Stimulated activated CD4-positive, alpha-beta T cell treated with anti-CD3 and anti-CD28 coated beads, Interleukin-1b, Interleukin-23, amount 100 ng/mL, for 48 hours (primary cell): ENCODE measurements at regions not wholly inside any gene's neighbourhood (a gene's known extent, or its start where the extent isn't known, plus 50 kb on each side); places are given as distances from the start of the nearest gene placed in this dataset.

ENCODE experiments used
- DNase-seq: peaks from one replicate; pipeline ENCODE4 v3.0.0-alpha.2; 2020

DNA sequence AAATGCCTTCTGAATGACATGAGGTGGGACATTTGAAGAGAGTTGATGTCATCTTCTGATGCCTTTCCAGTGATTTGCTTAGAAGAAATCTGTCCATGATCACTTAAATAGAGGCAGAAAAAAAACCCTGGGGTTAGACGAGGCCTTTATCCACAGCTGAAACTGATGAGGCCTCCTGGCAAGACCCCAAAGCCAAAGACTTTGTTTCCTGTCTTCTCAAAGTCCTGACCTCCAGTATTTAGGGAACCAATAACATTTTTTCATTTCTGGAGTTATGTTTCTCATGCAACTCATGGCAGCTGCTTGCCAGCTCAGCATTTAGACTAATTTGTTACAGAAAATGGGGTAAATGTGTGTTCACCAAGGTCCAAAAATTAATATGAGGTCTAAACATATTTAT, 248.0 kb upstream of the PRDM1 start:
- DNase-seq: no peak

DNA sequence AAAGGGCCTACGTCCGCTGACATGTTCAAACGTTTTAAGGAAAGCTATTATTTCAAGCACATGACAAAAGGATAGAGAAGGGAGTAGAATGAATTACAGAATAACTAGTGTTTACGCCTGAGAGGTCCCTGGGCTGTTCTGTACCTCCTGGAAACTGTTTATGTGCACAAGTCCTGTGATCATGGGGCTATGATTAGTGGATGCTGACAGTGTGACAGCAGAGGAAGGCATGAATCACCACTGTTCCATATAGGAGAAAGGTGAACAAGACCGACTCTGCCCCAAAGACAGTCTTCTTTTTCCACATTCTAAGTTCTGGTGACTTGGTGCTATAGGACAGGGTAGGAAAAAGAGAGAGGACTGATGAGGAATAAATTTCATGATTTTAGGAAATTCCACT, 249.2 kb upstream of the PRDM1 start:
- no peak for DNase-seq

DNA sequence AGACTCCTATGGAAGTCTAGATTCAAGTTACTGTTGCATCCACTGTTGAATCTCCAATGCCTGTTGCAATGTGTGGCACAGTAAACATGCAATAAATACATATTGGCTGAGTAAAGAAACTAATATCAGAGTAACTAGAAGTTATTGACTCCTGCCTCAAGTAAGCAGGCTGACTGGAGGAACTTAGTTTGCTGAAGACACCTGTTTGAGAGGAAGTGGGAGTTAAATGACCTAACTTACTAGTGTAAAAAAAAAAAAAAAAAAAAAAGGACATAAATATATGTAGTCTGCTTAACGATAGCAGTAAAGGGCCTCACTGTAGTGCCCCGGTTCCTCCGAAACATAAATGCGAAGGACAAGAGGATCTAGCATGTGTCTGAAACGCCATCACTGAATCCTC, 249.8 kb upstream of the PRDM1 start:
- DNase-seq: no peak

DNA sequence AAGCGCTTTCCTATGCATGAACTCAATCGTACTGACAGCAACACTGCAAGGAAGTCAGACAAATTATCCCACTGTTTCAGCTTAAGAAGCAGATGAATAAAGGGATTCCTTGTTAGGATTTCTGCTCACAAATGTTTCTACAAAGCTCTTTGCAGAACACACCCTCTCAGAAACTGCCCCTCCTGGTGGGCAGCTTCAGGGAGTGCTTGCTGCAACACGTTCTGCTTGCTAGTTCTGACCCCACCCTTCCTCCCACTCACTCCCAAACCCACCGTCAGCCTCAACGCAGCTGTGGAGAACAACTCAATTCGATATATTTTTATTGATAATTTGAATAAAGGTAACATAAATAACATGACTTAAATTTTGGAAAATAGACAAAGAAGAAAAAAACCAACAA, 250.8 kb upstream of the PRDM1 start:
- no peak for DNase-seq

DNA sequence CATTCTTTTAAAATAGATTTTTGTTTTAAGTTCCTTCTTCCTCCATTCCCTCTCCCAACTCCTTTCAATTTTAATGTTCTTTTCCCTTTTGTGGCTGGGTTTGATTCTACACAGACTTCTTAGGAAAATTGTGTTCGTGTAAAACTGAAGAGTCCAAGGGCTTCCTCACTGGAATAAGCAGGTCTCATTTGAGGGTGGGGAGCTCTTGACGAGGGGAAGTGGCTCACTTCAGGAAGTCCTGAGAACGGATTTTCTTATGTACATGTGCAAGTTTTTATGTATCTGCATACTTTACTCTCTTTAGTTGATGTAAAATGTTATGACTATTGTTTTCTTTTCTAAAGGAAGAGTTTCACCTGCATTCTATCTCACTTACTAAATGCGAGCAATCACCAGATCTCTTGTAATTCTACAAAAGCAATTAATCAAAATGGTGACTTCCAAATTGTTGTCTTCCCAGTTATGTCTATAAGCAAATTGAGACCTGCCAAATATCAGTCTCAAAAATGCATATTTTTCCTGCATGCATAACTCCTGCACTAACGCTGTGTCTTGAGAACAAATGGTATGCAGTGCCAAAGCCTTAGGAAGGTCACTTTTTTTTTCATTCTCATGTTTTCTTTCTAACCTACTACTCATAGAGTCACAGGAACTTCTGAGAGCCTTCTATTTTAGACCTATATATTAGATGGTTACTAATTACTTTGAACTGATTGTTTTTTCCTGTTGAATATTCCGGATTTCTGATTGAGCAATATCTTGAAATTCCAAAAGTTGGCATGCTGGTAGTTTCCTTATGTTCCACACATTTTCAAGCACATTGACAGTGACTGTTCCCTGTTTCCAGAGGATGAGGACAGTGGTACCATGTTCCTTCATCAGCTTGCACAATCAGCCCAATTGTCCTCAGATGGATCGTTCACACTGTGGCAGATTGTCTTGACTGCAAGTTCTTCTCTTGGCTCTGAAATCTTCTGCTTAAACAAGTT, 251.9 kb upstream of the PRDM1 start:
- DNase-seq: no peak

DNA sequence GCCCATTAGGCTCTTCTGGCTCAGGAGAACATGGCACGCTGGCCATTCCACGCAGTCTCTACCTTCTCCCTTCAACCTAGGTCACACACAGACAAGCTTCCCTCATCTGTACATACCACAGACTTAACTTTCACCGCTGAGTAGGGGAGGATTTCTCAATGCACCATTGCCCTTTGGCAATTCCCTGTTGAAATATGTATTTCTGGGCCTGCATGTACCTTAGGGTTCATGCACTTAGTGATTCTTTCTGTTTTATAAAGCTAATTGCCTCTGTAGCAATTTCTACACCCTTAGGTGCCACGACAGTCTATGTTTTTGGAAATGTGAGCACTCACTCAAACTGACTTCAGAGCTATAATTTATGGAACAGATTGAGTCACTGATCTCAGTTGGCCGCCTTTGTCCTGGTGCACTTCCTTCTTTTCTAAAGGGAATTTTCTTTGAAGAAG, 253.8 kb upstream of the PRDM1 start:
- DNase-seq: no peak

DNA sequence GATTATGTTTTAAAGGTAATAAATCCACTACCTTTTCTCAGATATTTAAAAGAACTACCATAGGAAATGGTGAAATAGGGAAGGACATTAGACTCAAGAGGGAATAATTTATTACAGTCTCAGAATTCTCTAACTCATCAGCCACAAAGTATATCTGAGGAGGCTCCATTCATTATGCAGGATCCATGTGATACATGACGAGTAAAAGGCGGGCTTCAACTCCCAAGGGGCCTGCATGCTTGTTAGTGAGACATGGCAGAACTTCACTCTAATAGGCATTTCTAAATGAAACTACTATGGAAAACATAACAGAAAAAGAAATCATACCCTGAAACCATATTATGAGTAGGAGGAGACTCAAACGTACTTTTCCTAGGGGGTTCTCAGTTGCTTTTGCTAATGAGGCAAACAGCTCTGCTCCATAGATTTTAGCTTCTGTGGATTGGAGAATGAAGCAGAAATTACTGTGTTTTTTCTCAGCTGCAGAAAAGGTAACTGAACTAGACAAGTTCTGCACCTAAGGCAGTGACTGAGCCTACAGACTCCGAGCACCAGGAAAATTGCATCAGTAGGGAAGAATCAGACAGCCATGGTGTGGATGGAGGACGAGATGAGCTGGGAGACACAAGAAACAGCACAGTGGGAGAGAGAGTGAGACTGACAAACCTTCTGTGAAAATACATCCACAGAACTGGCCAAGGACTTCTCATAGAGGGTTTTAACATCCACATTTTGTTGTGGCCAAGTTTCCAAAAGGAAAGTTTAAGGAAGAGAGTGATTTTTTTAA, 254.6 kb upstream of the PRDM1 start:
- DNase-seq: no peak

DNA sequence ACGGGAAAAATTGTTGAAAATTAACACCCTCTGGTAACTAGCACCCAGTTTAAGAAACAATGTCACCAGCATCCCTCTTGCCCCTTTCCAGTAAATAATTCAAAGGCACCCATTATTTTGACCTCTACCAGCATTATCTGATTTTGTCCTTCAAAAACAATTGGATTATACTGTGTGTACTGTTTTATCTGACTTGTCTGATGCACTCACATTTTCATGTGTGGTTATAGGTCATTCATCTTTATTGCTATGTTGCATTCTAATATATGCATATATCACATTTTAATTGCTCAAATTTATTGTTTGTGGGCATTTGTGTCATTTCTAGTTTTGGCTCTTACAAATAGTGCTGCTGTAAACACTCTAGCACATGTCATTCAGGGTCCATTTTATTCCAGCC, 260.9 kb upstream of the PRDM1 start:
- no peak for DNase-seq

DNA sequence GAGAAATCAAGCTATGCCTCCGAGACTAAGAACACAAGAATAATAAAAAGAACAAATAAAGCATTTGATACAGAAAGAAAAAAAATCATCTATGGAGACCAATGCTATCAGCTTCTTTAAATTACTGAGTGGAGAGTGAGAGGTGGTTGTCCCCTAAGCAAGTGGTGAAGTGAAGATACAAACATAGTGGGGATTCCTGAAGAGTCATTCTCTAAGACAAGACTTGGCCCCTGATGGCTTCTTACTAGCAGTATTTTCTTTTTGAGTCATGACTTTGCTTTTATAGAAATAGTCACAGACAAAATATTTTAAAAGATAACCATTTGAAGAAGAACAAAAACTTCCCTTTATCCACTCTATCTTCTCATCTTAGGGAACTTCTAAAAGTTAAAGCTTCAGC, 261.4 kb upstream of the PRDM1 start:
- DNase-seq: no peak

DNA sequence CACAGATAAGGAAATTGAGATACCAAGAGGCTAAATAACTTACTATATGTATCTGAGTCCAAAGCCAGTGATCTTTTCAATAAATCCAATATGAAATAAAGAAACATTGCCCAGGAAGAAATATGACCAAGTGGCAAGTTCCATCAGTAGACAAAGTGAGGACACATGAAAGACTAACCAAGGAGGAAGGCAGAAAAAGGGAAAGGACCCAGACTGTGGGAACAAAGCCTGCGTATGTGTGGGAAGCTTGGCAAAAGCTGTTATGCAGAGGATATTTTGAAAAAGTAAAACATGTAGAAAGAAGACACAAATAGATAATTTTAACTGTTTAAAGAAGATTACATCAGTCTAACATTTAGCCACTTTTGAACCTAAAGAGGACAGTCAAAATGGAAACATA, 264.4 kb upstream of the PRDM1 start:
- DNase-seq: no peak

DNA sequence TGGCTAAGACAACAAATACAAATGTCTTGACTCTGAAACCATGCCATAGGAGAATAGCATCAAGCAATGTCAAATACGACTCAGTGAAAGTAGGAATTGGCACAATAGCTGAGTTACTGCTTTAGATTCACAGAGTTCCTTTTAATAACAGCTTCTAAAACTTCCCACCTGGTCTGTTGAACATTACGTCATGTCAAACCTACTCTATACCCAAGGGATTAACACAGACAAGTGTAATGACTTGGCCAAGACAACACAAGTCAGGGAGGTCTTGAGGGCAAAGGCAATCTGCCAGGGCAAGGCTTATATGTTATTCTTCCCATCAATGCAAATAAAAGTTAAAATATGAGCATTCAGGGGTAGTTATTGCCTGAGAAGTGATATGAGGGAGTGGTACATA, 265.1 kb upstream of the PRDM1 start:
- DNase-seq: no peak

DNA sequence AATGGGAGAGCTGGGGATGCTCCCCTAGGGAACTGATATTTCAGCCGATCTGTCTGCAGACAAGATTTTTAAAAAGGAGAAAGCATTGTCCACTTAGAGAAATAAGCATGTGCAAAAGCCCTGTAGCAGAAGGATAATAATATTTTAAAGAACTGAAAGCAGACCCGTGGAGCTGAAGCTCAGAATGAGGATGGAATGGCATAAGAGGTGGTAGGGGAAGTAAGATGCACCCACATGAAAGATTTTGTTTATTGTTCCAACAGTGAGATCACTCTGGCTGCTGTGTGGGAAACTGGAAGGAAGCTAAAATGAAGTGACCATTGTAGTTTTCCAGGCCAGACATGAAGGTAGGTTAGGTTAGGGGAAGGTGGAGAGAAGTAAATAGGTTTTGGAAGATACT, 266.4 kb upstream of the PRDM1 start:
- no peak for DNase-seq

DNA sequence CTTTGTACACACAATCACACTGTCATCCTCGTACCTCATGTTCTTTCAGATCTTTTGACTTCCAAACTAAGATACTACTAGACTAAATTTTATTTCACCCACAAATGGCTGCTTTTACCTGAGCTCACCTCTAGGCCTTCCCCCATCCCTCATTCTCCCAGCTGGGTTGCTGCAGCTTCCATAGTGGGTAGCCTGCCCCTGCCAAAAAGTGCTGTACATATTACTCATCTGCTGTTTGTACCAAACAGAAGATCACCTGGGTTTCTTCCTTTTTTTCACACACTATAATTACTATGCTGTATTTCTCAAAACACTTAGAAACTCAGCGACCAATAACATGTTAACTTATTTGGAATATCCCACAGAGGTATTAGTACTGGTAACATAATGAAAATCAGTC, 267.6 kb upstream of the PRDM1 start:
- DNase-seq: no peak

DNA sequence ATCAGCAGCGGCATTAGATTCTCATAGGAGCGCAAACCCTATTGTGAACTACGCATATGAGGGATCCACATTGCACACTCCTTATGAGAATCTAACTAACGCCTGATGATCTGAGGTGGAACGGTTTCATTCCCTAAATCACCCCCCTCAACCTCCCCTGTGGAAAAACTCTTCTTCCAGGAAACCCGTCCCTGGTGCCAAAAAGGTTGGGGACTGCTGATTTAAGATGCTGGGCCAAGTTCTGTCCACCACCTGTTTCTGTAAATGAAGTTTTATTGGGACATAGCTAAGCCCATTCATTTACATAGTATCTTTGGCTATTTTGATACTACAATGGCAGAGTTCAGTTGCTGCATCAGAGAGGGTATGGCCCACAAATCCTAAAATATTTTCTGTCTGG, 268.2 kb upstream of the PRDM1 start:
- no peak for DNase-seq

DNA sequence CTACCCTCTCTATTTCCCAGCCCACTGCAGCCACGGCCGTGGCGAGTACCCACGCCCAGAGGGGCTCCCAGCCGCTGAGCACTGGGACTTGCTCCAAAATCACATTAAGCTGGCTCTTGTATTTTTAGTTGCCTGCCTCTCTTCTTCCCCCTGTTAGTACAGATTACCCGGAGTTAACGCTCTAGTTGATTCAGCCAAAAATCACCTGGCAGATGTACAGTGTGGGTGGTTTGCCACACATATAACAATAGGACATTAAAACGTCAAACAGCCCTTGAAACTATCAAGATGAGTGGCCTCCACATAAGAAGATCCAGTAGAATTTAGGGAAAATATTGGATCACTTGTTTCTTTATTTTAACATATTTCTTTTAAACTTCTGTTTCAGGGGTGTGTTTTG, 268.8 kb upstream of the PRDM1 start:
- DNase-seq: no peak

DNA sequence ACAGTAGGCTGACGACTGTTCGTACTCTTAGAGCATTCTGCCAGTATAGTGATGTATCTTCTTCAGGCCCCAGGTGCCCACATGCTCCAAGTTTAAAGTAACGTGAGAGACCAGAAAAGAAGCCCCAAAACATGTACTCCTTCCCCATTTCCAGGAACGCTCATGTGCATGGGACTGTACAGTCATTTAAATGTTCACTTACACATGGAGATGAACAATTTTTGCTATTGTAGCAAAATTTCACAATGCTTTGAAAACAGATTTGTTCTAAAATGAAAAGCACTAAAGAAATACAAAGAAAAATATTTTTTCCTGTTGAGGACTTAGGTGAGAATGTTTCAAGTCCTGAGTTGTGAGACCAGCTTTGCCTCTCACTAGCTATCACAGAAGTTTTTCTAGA, 269.3 kb upstream of the PRDM1 start:
- no peak for DNase-seq

DNA sequence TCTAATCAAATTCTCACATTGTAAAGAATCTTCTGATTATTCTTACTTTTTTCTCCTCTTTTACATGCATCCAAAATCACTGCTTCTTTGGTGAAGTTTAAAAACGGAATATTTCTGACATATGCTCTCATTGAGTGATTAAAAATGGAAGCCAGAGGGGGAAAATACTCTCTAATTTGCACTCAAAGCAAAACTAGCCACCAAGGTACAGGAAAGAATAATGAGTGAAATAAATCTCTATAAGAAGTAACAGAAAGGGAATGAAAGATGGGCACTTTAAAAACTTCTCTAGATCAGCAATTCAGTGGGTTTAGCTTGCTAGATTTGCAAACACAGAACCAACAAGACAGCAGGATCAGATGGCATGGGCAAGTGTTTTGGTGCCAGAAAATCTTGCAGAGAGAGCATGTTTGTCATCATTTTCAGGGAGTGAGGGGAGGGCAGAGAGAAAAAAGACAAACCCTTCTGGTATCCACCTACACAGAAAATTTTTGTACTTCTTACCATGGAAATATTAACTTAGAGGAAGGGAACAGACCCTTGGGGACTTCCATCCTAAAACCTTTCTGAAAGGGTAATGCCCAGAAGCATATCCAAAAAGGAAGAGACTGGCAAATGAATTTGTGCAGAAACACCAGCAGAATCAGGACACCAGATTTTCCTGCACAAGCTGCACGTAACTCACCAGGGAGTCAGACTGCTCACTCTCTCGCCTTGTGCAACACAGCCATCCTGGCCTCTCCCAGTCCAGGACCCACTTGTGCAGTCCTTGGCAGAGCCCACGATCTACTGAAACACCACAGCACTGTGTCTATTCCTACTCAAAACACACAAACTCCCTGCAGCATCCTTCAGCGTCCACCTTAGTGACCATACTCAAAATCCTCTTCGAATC, 270.2 kb upstream of the PRDM1 start:
- DNase-seq: no peak

DNA sequence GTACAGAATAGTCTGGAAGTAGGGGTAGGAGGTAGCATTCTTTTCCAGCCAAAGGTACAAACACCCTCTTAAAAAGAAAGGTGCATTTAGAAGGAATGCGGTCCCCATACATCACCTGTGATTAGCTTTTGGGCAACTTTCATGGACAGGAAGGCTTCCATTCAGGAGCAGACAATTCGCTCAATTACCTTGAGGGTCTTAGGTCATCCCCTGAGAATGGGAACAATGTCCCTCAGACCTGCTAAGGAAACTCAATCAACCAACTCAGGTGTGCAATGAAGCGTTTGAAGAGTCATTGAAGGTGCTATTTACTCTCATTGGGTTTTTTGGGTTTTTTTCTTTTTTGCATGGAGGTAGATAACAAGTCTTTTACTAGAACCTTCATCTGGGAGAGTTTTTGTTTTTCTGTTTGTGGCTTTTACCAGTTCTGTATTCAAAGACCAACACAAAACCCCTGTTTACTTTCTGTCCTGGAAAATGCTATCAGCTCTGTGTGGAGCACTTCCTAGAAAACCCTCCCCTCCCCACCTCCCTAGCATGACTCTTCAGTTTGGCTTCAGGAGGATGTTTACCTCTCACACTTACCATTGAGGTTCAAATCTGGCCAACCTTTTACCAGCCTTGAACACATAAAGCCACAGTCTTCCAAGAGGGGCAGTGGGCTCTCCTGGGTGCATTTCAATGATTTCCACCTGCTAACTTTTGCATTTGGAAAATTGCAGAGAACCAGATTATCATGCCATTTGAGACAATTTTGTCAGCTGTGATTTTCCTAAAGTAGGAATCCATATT, 271.2 kb upstream of the PRDM1 start:
- no peak for DNase-seq

DNA sequence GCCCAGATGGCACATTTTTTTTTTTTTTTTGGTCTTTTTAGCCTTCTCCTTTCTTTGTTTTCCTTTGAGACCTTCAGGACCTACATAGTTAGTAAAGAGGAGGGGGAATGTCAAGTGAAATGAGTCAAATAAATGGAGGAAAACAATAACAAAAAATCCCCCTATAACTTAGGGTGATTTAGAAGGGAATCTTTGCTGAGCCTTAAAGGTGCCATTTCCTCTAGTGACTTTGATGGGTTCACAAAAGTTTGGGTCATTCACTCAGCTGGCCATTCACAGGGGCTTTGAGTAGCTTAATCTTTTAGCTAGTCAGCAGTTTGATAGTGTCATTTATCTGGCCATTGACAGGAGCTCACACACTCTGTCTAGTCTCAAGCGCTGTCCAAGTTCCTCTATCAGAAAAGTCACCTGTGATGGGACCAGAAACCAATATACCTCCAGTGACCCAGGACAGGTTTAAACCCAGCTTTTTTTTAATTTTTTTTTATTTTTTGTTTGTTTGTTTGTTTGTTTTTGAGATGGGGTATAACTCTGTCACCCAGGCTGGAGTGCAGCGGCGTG, 275.1 kb upstream of the PRDM1 start:
- no peak for DNase-seq

DNA sequence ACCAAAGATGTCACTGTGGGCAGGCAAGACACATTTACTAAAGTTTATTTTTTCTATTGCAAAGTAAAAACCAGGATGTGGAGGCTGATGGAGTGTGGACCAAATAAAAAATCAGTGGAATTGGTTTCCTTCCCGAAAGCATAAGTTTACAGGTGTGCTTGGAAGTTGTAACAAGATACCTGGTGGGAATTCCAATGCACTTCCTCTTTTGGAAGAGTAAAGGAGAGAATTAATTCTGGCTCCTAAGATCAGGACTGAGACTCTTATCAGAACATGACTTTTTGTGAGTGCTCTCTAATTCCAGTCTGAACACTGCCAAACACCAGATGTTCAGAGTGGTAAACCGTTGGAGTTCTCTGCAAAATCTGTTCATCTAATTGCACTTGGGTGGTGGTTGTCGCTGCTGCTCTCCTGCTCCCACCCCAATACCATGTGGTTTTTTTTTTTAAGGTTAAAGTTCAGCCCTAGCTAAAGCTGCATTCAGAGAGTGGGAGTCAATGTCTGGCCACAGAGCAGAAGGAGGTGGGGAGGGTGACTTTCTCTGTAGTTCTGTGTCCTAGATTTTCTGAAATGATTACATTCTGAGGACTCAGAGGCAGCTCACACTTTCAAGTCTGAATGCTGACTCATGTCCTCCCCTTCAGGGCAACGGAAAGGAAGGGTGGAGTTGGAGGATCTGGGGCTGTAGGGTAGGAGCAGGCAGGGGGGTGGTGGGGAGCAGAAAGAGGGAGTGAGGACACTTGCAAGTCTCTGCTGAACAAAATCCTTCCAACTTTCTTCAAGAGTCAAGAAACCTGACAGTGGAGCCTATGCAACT, 275.8 kb upstream of the PRDM1 start:
- peak; percentile 73 for DNase-seq

DNA sequence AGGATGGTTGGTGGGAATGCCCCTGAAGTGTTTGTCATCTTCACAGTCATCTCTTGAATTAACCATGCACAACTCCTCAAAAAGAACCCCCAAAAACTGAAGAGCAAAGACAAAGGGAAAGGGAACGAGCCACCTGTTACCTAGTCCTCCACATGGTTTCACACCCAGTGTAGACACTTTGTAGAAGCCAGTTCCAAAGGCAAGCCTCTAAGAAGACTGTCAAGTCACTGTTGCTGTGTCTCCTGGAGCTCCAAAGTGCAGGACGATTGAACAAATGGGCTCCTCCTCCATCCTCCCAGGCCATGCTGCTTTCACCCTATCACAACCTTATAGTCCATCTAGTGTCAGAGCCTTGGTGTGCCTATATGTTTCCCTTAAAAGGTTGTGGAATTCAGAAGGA, 277.6 kb upstream of the PRDM1 start:
- DNase-seq: no peak
